Esophagus (tissue), 2 donors: ENCODE measurements at regions not wholly inside any gene's neighbourhood (a gene's known extent, or its start where the extent isn't known, plus 50 kb on each side); places are given as distances from the start of the nearest gene placed in this dataset.

Experiments
- H3K27ac ChIP-seq, 2 donors: one replicate each; pipeline ENCODE4 v1.5.1; 2013; ENCODE audit warnings: low read depth in 2 of 2, mild to moderate bottlenecking in 2 of 2, inconsistent platforms in 1 of 2, low read length in 1 of 2, moderate library complexity in 1 of 2
- H3K27me3 ChIP-seq, 2 donors: one replicate each; pipeline ENCODE4 v1.6.1; 2013; ENCODE audit warnings: low read length in 2 of 2, control low read depth in 1 of 2, mild to moderate bottlenecking in 1 of 2; ENCODE audit not compliant: insufficient read depth in 2 of 2, control insufficient read depth in 1 of 2
- H3K36me3 ChIP-seq, 2 donors: one replicate each; pipeline ENCODE4 v1.6.1; 2013; ENCODE audit warnings: low read length in 1 of 2; ENCODE audit not compliant: control insufficient read depth in 2 of 2, insufficient read depth in 2 of 2
- H3K4me1 ChIP-seq, 2 donors: one replicate each; pipeline ENCODE4 v1.6.1; 2013; ENCODE audit warnings: low read length in 1 of 2; ENCODE audit not compliant: control insufficient read depth in 2 of 2, insufficient read depth in 2 of 2
- H3K4me3 ChIP-seq, 2 donors: one replicate each; pipeline ENCODE4 v1.5.1; 2013; ENCODE audit warnings: low read length in 2 of 2, mild to moderate bottlenecking in 2 of 2, low read depth in 1 of 2, moderate library complexity in 1 of 2
- H3K9me3 ChIP-seq, 2 donors: one replicate each; pipeline ENCODE4 v1.6.1; 2013; ENCODE audit warnings: mild to moderate bottlenecking in 2 of 2, low read depth in 1 of 2, low read length in 1 of 2, moderate library complexity in 1 of 2; ENCODE audit not compliant: control insufficient read depth in 2 of 2, insufficient read depth in 1 of 2
- WGBS, 2 donors: extraction: QIAGEN DNeasy Blood & Tissue Kit; methylation state at CpG; one replicate each; pipeline ENCODE4 v1.1.7; 2013; 5-methylcytosine and 5-hydroxymethylcytosine counted together
- donor health status: healthy with polysubstance abuse.
- donor health status: Bipolar disorder and iron deficiency.

GRCh38 chr14:83838226-83838625 lies 1691.7 kb upstream of the FLRT2 start:
- no peaks in the 10 kb centered on the region for H3K27me3 ChIP-seq
- H3K9me3 ChIP-seq: no peaks in the 10 kb centered on the region
- H3K27ac ChIP-seq: no peak overlapping the region
- WGBS, 2 donors: 75 to 81% methylated on average over 3 of the region's 3 CpGs
- no peaks in the 10 kb centered on the region for H3K36me3 ChIP-seq
- no peaks in the 10 kb centered on the region for H3K4me1 ChIP-seq
- H3K4me3 ChIP-seq: no peak overlapping the region

GRCh38 chr14:83842547-83842946 lies 1687.4 kb upstream of the FLRT2 start:
- no peaks in the 10 kb centered on the region for H3K4me1 ChIP-seq
- 89 to 92% methylated on average over 3 of the region's 3 CpGs for WGBS, 2 donors
- no peaks in the 10 kb centered on the region for H3K36me3 ChIP-seq
- no peaks in the 10 kb centered on the region for H3K27me3 ChIP-seq
- H3K4me3 ChIP-seq: no peak overlapping the region
- H3K9me3 ChIP-seq: no peaks in the 10 kb centered on the region
- H3K27ac ChIP-seq: no peak overlapping the region

GRCh38 chr14:83847102-83847501 lies 1682.8 kb upstream of the FLRT2 start:
- 77 to 82% methylated on average over 1 of the region's 1 CpG for WGBS, 2 donors
- H3K9me3 ChIP-seq: no peaks in the 10 kb centered on the region

GRCh38 chr14:83850092-83850491 lies 1679.9 kb upstream of the FLRT2 start:
- no peaks in the 10 kb centered on the region for H3K9me3 ChIP-seq
- no peaks in the 10 kb centered on the region for H3K36me3 ChIP-seq
- no peak overlapping the region for H3K27ac ChIP-seq
- H3K27me3 ChIP-seq: no peaks in the 10 kb centered on the region
- H3K4me1 ChIP-seq: no peaks in the 10 kb centered on the region
- WGBS, 2 donors: 70 to 81% methylated on average over 5 of the region's 5 CpGs
- H3K4me3 ChIP-seq: no peak overlapping the region

More at GRCh38 chr14:83847102-83847501, 1682.8 kb upstream of the FLRT2 start:
- Histone ChIP-seq H3K27ac (no peak overlapping the region), H3K4me1 (no peaks in the 10 kb centered on the region), H3K27me3 (no peaks in the 10 kb centered on the region), H3K36me3 (no peaks in the 10 kb centered on the region), H3K4me3 (no peak overlapping the region)

- Histone ChIP-seq H3K4me3 (no peak overlapping the region), H3K36me3 (no peaks in the 10 kb centered on the region), H3K27ac (no peak overlapping the region), H3K27me3 (no peaks in the 10 kb centered on the region), H3K9me3 (no peaks in the 10 kb centered on the region), H3K4me1 (no peaks in the 10 kb centered on the region)
- 65 to 72% methylated on average over 3 of the region's 3 CpGs for WGBS, 2 donors
These were observed 1673.6 kb upstream of the FLRT2 start for GRCh38 chr14:83856334-83856733.

GRCh38 chr14:83860631-83861155 lies 1669.3 kb upstream of the FLRT2 start:
- Histone ChIP-seq H3K4me3 (no peak overlapping the region), H3K27ac (no peak overlapping the region), H3K27me3 (no peaks in the 10 kb centered on the region), H3K36me3 (no peaks in the 10 kb centered on the region), H3K9me3 (no peaks in the 10 kb centered on the region), H3K4me1 (no peaks in the 10 kb centered on the region)
- WGBS, 2 donors: 77 to 80% methylated on average over 5 of the region's 5 CpGs

GRCh38 chr14:83863042-83863774 lies 1666.7 kb upstream of the FLRT2 start:
- Histone ChIP-seq H3K4me3 (no peak overlapping the region), H3K9me3 (no peaks in the 10 kb centered on the region), H3K4me1 (no peaks in the 10 kb centered on the region), H3K27me3 (no peaks in the 10 kb centered on the region), H3K36me3 (no peaks in the 10 kb centered on the region), H3K27ac (no peak overlapping the region)
- WGBS, 2 donors: 57 to 60% methylated on average over 3 of the region's 3 CpGs

- no peaks in the 10 kb centered on the region for H3K36me3 ChIP-seq
- no peak overlapping the region for H3K4me3 ChIP-seq
- 52 to 66% methylated on average over 5 of the region's 5 CpGs for WGBS, 2 donors
- no peaks in the 10 kb centered on the region for H3K4me1 ChIP-seq
- no peaks in the 10 kb centered on the region for H3K27me3 ChIP-seq
- no peak overlapping the region for H3K27ac ChIP-seq
- no peaks in the 10 kb centered on the region for H3K9me3 ChIP-seq
These were observed 1665.8 kb upstream of the FLRT2 start for GRCh38 chr14:83864106-83864505.

- 59 to 62% methylated on average over 5 of the region's 5 CpGs for WGBS, 2 donors
- H3K4me1 ChIP-seq: no peaks in the 10 kb centered on the region
These were observed 1662.2 kb upstream of the FLRT2 start for GRCh38 chr14:83867566-83868225.

More at GRCh38 chr14:83867566-83868225, 1662.2 kb upstream of the FLRT2 start:
- Histone ChIP-seq H3K27me3 (no peaks in the 10 kb centered on the region), H3K27ac (no peak overlapping the region), H3K4me3 (no peak overlapping the region), H3K36me3 (no peaks in the 10 kb centered on the region), H3K9me3 (no peaks in the 10 kb centered on the region)
